Sigmoid colon (tissue), 4 donors: ENCODE measurements at regions not wholly inside any gene's neighbourhood (a gene's known extent, or its start where the extent isn't known, plus 50 kb on each side); places are given as distances from the start of the nearest gene placed in this dataset.

ENCODE experiments used
- POLR2A ChIP-seq, 2 donors: fragments of 450-650 bp; IDR thresholded peaks; one replicate each; pipeline ENCODE4 v1.6.1; 2016; ENCODE audit warnings: antibody characterized with exemption in 2 of 2, mild to moderate bottlenecking in 2 of 2, moderate library complexity in 2 of 2
- POLR2AphosphoS5 ChIP-seq, 4 donors: sonication (generic); formaldehyde crosslinking; IDR thresholded peaks; one replicate each; pipeline ENCODE4 v1.6.1; 2017; ENCODE audit warnings: antibody characterized with exemption in 4 of 4
- TF ChIP-seq, protein P1 (sequence below), 4 experiments: fragments of 450-650 bp in 3 of 4; fragments of 200-600 bp in 1 of 4; IDR thresholded peaks; one replicate each; pipeline ENCODE4 v1.5.1; 2016 to 2019; ENCODE audit warnings: antibody characterized with exemption in 4 of 4, mild to moderate bottlenecking in 3 of 4, moderate library complexity in 2 of 4

DNA sequence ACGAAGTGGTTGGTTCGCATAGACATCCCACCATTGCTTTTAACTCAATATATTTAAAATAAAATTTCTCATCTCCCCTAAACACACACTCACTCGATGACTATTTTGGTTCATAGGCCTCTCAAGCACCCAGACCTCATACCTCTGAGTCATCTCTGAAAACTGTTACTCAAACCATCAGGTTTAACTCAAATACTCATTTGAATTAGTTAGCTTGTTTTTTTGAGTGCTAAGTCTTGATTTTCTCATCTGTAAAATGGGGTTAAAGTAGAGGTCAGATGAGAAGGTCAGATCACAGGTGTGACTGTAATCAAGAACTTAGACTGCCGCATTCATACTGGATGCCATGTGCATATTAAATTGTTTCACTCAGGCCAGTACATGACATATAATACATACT is 243.9 kb upstream of the TENT5A start:
- TF ChIP-seq POLR2A (IDR thresholded peaks at IDR 0.05) (no peak), POLR2AphosphoS5 (IDR thresholded peaks at IDR 0.05) (no peak)
- TF ChIP-seq, protein P1, sequence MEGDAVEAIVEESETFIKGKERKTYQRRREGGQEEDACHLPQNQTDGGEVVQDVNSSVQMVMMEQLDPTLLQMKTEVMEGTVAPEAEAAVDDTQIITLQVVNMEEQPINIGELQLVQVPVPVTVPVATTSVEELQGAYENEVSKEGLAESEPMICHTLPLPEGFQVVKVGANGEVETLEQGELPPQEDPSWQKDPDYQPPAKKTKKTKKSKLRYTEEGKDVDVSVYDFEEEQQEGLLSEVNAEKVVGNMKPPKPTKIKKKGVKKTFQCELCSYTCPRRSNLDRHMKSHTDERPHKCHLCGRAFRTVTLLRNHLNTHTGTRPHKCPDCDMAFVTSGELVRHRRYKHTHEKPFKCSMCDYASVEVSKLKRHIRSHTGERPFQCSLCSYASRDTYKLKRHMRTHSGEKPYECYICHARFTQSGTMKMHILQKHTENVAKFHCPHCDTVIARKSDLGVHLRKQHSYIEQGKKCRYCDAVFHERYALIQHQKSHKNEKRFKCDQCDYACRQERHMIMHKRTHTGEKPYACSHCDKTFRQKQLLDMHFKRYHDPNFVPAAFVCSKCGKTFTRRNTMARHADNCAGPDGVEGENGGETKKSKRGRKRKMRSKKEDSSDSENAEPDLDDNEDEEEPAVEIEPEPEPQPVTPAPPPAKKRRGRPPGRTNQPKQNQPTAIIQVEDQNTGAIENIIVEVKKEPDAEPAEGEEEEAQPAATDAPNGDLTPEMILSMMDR (IDR thresholded peaks at IDR 0.05) = no peak
